Nephron progenitor cell (in vitro differentiated cells): ENCODE measurements at regions not wholly inside any gene's neighbourhood (a gene's known extent, or its start where the extent isn't known, plus 50 kb on each side); places are given as distances from the start of the nearest gene placed in this dataset.

Experiments
- DNase-seq: peaks from one replicate; pipeline ENCODE4 v3.0.0; 2021
- H3K27ac Mint-ChIP-seq: 2 replicates; pipeline ENCODE4 v1.8.0; 2021; ENCODE audit warnings: mild to moderate bottlenecking, moderate library complexity, mixed read lengths
- H3K27me3 Mint-ChIP-seq: 2 replicates; pipeline ENCODE4 v1.8.0; 2021; ENCODE audit warnings: mild to moderate bottlenecking, low read depth, mixed read lengths; ENCODE audit not compliant: poor library complexity
- H3K36me3 Mint-ChIP-seq: 2 replicates; pipeline ENCODE4 v1.8.0; 2021; ENCODE audit warnings: low read depth, mixed read lengths
- H3K4me1 Mint-ChIP-seq: 2 replicates; pipeline ENCODE4 v1.8.0; 2021; ENCODE audit warnings: mixed read lengths
- H3K4me3 Mint-ChIP-seq: 2 replicates; pipeline ENCODE4 v1.8.0; 2021; ENCODE audit warnings: mild to moderate bottlenecking, moderate library complexity, mixed read lengths
- H3K9me3 Mint-ChIP-seq: 2 replicates; pipeline ENCODE4 v1.8.0; 2021; ENCODE audit warnings: mild to moderate bottlenecking, moderate library complexity, mixed read lengths
- TF ChIP-seq, protein P1 (sequence below): fragments of 200-600 bp; sonication (generic); IDR thresholded peaks from 2 replicates; pipeline ENCODE4 v1.5.0; 2021; ENCODE audit warnings: antibody characterized with exemption

DNA sequence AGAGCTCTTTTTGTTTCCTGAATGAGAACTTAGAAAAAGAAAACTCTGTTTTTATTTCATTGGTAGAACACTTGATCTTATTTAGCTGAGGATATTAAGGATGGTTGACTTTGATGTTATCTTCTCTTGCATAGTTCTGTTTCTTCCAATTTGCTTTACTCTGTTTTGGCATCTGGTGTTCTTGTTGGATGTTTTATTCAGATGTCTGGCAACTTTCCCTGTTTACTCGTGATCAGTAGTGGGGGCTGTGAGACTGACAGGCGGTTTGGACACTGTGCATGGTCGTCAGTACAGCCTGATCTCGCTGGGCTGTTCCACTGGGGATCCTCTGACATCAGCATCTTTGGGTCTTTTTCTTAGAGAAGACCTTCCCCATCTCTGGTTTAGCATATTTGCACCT lies 100.1 kb downstream of the TSN start:
- peaks cover 4% of the 10 kb centered on the region for H3K9me3 Mint-ChIP-seq
- H3K4me1 Mint-ChIP-seq, result peaks cover 5% of the 10 kb centered on the region
- H3K27ac Mint-ChIP-seq, result no peak overlapping the region
- no peaks in the 10 kb centered on the region for H3K36me3 Mint-ChIP-seq
- peaks cover 30% of the 10 kb centered on the region for H3K27me3 Mint-ChIP-seq
- TF ChIP-seq, protein P1, sequence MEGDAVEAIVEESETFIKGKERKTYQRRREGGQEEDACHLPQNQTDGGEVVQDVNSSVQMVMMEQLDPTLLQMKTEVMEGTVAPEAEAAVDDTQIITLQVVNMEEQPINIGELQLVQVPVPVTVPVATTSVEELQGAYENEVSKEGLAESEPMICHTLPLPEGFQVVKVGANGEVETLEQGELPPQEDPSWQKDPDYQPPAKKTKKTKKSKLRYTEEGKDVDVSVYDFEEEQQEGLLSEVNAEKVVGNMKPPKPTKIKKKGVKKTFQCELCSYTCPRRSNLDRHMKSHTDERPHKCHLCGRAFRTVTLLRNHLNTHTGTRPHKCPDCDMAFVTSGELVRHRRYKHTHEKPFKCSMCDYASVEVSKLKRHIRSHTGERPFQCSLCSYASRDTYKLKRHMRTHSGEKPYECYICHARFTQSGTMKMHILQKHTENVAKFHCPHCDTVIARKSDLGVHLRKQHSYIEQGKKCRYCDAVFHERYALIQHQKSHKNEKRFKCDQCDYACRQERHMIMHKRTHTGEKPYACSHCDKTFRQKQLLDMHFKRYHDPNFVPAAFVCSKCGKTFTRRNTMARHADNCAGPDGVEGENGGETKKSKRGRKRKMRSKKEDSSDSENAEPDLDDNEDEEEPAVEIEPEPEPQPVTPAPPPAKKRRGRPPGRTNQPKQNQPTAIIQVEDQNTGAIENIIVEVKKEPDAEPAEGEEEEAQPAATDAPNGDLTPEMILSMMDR, result no peak
- H3K4me3 Mint-ChIP-seq, result no peak overlapping the region
- DNase-seq, result no peak

DNA sequence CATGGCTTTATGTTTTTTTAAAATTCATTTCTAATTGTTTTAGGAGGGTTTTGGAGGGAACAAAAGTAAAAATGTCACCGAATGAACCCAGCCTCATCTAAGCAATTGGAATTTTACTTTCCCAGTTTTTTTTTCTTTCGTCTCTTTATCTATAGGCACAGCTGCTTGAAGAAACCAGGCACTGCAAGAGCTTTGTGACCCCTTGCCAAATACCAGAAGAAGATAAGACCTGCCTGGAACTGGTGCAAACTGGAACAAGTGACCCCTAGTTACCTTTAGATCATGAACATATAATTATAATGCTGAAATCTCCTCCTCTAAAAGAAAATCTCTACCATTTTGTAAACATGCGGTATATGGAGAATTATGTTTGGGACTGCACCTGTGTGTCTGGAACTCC lies 100.9 kb downstream of the TSN start:
- H3K9me3 Mint-ChIP-seq, result peaks cover 4% of the 10 kb centered on the region
- H3K27ac Mint-ChIP-seq, result no peak overlapping the region
- H3K4me1 Mint-ChIP-seq, result peaks cover 13% of the 10 kb centered on the region
- TF ChIP-seq, protein P1, result no peak
- H3K36me3 Mint-ChIP-seq, result no peaks in the 10 kb centered on the region
- no peak overlapping the region for H3K4me3 Mint-ChIP-seq
- H3K27me3 Mint-ChIP-seq, result peaks cover 30% of the 10 kb centered on the region
- DNase-seq, result no peak

DNA sequence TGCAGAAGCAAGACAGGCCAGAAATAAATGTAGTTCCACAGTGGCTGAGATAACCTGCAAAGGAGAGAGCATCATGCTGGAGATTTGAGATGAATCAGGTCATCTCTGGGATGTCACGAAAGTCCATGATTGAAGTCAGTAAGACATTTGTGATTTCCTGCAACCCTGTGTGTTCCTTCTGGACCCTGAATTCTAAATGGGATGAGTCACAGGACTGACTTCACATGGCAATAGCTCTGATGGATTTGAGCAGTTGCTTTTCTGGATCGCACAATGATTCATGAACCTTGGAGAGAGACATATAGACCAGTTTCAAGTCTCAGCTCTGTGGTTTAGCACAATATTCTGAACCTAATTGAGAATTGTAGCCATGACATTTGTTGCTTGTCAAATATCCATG lies 102.9 kb downstream of the TSN start:
- peaks cover 6% of the 10 kb centered on the region for H3K9me3 Mint-ChIP-seq
- H3K36me3 Mint-ChIP-seq, result no peaks in the 10 kb centered on the region
- no peak for DNase-seq
- H3K27me3 Mint-ChIP-seq, result peaks cover 32% of the 10 kb centered on the region
- H3K4me1 Mint-ChIP-seq, result peaks cover 13% of the 10 kb centered on the region
- TF ChIP-seq, protein P1, result no peak
- H3K4me3 Mint-ChIP-seq, result no peak overlapping the region
- no peak overlapping the region for H3K27ac Mint-ChIP-seq

DNA sequence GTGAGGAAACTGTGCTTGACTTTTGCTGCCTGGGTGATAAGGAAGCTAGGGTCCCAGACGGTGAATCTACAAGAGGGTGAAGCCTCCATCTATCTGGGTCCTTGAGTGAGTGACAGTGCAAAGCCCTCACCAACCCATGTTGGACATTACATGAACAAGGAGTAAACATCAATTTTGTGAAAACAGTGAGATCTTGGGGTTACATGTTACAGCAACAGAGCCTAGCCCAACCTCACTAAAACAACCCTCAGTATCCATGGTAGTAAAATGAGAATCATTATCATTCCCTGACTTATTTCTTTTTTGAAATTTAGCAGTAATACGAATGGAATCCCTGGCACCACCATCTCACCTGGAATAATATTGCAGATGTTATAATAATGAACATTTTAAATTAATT lies 103.4 kb downstream of the TSN start:
- no peak for DNase-seq
- Mint-ChIP-seq H3K27me3 (peaks cover 36% of the 10 kb centered on the region), H3K4me3 (no peak overlapping the region), H3K4me1 (peaks cover 13% of the 10 kb centered on the region), H3K36me3 (no peaks in the 10 kb centered on the region), H3K9me3 (peaks cover 7% of the 10 kb centered on the region), H3K27ac (no peak overlapping the region)
- TF ChIP-seq, protein P1, result no peak

DNA sequence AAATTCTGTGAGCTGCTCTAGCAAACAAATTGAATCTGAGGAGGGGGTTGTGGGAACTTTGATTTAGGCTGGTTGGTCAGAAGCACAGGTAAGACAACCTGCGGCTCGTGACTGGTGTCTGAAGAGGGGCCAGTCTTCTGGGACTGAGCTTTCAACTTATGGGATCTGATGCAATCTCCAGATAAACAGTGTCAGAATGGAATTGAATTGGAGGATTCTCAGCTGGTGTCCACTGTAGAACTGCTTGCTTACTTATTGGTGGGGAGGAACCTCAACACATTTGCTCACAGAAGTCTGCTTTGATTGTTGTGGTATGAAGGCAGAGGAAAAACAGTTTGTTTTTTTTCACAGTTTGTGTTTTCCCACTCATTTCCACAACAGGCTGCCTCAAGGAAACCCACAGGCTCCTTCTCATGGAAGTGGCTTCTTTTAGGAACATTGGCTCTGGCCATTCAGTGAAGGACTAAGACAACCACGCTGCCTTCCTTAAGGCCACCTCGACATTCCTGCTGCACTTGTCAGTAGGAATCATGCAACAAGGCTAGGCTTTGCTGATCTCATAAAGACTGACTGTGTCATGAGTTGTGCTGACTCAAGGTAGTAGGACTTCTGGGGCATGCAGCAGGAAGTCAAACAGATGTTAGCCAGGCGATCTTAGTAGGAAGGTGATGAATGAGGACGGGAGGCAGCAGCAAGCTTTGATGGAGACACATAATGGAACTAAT lies 104.7 kb downstream of the TSN start:
- TF ChIP-seq, protein P1, result no peak
- peaks cover 10% of the 10 kb centered on the region for H3K9me3 Mint-ChIP-seq
- peaks cover 41% of the 10 kb centered on the region for H3K27me3 Mint-ChIP-seq
- H3K4me1 Mint-ChIP-seq, result peaks cover 13% of the 10 kb centered on the region
- H3K27ac Mint-ChIP-seq, result no peak overlapping the region
- no peak for DNase-seq
- no peak overlapping the region for H3K4me3 Mint-ChIP-seq
- no peaks in the 10 kb centered on the region for H3K36me3 Mint-ChIP-seq

DNA sequence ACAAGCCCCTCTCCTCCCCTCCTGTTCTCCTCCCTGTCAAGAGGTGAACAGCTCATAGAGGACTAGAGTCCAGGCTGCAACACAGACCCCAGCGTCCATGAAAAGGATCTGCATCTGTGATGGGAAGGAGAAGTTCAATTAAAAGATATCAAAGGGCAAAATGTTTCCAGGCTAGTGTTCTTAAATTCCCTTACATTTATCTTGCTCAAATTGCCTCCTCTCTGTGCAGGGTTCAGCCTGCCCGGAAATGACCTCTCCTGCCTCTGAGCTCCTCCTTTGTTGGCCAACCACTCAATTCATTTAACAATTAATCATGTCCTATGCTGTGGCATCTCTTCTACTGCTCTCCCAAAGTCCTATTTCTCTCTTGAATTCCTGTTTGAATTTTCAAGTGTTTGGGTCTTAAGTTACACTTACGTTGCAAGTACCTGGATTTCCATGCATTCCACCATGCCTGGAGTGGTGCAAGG lies 105.3 kb downstream of the TSN start:
- Mint-ChIP-seq H3K4me3 (no peak overlapping the region), H3K27me3 (peaks cover 35% of the 10 kb centered on the region), H3K9me3 (peaks cover 10% of the 10 kb centered on the region), H3K27ac (no peak overlapping the region), H3K4me1 (peaks cover 13% of the 10 kb centered on the region), H3K36me3 (no peaks in the 10 kb centered on the region)
- TF ChIP-seq, protein P1, result no peak
- no peak for DNase-seq
